OCI-LY1 (cell line): ENCODE measurements at regions not wholly inside any gene's neighbourhood (a gene's known extent, or its start where the extent isn't known, plus 50 kb on each side); places are given as distances from the start of the nearest gene placed in this dataset.

Experiments used
- CTCF ChIP-seq: fragments of 200-600 bp; sonication (generic), shearing (Covaris generic); IDR thresholded peaks from 2 replicates; pipeline ENCODE4 v1.5.1; 2017; ENCODE audit warnings: mild to moderate bottlenecking, antibody characterized with exemption, low read length, moderate library complexity, mixed read lengths
- EZH2 ChIP-seq: fragments of 200-600 bp; sonication (generic), shearing (Covaris generic); IDR thresholded peaks from 2 replicates; pipeline ENCODE4 v1.8.0; 2017; ENCODE audit warnings: borderline replicate concordance, mixed run types, mild to moderate bottlenecking, antibody characterized with exemption, low read length, moderate library complexity, mixed read lengths

GRCh38 chr2:121881950-121882349 lies 126.5 kb downstream of the TSN start:
- TF ChIP-seq CTCF = no peak
- TF ChIP-seq EZH2 = no peak
